ENCODE measurements at regions not wholly inside any gene's neighbourhood (a gene's known extent, or its start where the extent isn't known, plus 50 kb on each side); places are given as distances from the start of the nearest gene placed in this dataset.

DNA sequence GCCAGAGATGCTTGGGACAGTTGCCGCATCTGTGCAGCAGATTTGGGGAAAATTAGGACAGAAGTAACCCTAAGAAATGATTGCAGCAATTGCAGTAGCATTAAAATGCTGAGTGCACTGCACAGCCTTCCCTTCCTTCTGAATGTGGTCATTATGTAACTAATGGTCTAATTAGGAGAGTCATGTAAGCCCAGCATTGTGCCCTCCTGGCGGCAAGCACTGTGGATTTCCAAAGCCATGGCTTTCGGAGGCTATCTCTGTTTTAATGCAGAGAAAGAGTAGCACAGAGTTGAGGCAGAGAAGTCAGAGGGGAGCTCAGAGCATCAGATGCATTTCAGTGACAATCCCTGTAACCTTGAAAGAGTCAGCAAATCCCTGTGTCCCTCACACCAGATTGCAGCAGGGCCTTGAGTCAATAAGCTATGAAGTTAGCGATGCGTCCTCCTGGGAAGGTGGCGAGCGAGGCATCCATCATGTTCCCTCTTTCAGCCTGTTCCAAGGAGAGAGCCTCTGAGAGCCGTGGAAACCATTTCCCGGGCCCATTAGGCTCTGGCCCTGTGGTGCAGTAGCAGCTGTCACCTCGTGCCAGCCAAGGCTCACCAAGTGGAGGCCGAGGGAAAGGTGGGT is 307.2 kb downstream of the FBXO15 start:
- Mint-ChIP-seq H3K4me3 (ENCODE audit: unreplicated experiment) (no peak overlapping the region), H3K27ac (ENCODE audit: low read depth, unreplicated experiment) (no peak overlapping the region), H3K9me3 (ENCODE audit: unreplicated experiment) (no peaks in the 10 kb centered on the region), H3K27me3 (ENCODE audit: insufficient read depth, unreplicated experiment) (no peaks in the 10 kb centered on the region), H3K36me3 (ENCODE audit: insufficient read depth, unreplicated experiment) (no peaks in the 10 kb centered on the region), H3K4me1 (ENCODE audit: insufficient read depth, unreplicated experiment) (peaks cover 5% of the 10 kb centered on the region)
- ChIA-PET POLR2A (no interaction called here), CTCF (interaction anchor here (0.6 to 1.2 kb wide), 4 partner anchors 10 to 1022 kb away, joined by 3 to 4 read pairs (median 3); no protein-coding TSS in a partner anchor)
- TF ChIP-seq, protein P1, sequence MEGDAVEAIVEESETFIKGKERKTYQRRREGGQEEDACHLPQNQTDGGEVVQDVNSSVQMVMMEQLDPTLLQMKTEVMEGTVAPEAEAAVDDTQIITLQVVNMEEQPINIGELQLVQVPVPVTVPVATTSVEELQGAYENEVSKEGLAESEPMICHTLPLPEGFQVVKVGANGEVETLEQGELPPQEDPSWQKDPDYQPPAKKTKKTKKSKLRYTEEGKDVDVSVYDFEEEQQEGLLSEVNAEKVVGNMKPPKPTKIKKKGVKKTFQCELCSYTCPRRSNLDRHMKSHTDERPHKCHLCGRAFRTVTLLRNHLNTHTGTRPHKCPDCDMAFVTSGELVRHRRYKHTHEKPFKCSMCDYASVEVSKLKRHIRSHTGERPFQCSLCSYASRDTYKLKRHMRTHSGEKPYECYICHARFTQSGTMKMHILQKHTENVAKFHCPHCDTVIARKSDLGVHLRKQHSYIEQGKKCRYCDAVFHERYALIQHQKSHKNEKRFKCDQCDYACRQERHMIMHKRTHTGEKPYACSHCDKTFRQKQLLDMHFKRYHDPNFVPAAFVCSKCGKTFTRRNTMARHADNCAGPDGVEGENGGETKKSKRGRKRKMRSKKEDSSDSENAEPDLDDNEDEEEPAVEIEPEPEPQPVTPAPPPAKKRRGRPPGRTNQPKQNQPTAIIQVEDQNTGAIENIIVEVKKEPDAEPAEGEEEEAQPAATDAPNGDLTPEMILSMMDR (IDR thresholded peaks at IDR 0.05; ENCODE audit: unreplicated experiment): no peak
- DNase-seq (ENCODE audit: unreplicated experiment): no peak
- no TSS peak for BruUV-seq (replicated peaks)
- intact Hi-C loops (cut with micrococcal nuclease): loop anchor here (10.0 kb wide), 1 partner anchor 274 kb away; no protein-coding TSS in a partner anchor

DNA sequence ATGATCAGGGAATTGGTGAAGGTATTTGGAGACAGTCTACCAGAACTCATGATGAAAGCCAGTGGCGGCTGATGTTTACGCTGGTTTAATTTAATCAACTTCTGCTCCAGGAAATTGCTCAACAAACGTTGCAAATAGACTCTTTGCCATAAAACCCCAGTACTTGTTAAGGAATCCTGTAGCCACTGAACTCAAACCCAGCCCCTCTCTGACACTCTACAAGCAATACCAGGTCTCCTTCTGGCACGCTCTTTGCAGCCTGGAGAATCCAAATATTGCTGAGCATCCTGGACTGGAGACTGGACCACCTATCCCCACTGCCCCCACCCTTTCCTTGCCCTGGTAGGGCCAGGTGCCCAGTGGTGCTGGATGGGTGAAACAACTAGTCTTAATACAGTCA is 308.2 kb downstream of the FBXO15 start:
- peaks cover 5% of the 10 kb centered on the region for H3K4me1 Mint-ChIP-seq (ENCODE audit: insufficient read depth, unreplicated experiment)
- TF ChIP-seq, protein P1 (IDR thresholded peaks at IDR 0.05; ENCODE audit: unreplicated experiment): no peak
- H3K4me3 Mint-ChIP-seq (ENCODE audit: unreplicated experiment): no peak overlapping the region
- no peak overlapping the region for H3K27ac Mint-ChIP-seq (ENCODE audit: low read depth, unreplicated experiment)
- ChIA-PET CTCF (interaction anchor here (0.7 kb wide), 1 partner anchor 9 kb away, joined by 3 read pairs; no protein-coding TSS in a partner anchor), POLR2A (interaction anchor here (0.6 kb wide), 1 partner anchor 224 kb away, joined by 3 read pairs; no protein-coding TSS in a partner anchor)
- no TSS peak for BruUV-seq (replicated peaks)
- no peaks in the 10 kb centered on the region for H3K27me3 Mint-ChIP-seq (ENCODE audit: insufficient read depth, unreplicated experiment)
- intact Hi-C loops (cut with micrococcal nuclease): no loop called here
- H3K36me3 Mint-ChIP-seq (ENCODE audit: insufficient read depth, unreplicated experiment): no peaks in the 10 kb centered on the region
- DNase-seq (ENCODE audit: unreplicated experiment): no peak
- H3K9me3 Mint-ChIP-seq (ENCODE audit: unreplicated experiment): no peaks in the 10 kb centered on the region

DNA sequence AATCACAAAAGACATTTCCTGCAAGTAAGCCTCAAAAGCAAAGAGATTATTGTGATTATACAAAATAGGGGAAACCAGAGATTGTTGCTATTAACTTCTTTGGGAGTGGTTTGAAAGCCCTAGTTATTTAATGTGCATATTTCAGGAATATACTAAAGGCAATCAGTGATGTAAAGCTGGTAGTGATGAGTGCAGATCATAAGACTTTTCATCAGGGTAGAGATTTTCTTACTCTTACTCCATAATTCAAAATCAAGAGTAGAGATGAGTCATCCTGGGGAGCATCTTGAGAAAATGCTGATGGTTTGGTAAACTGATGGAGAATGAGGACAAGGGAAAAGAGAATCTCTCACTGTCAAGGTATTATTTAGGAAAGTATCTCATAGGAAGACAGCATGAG is 309.5 kb downstream of the FBXO15 start:
- DNase-seq (ENCODE audit: unreplicated experiment): no peak
- H3K9me3 Mint-ChIP-seq (ENCODE audit: unreplicated experiment): no peaks in the 10 kb centered on the region
- H3K4me3 Mint-ChIP-seq (ENCODE audit: unreplicated experiment): no peak overlapping the region
- ChIA-PET POLR2A (no interaction called here), CTCF (no interaction called here)
- peaks cover 5% of the 10 kb centered on the region for H3K4me1 Mint-ChIP-seq (ENCODE audit: insufficient read depth, unreplicated experiment)
- H3K27me3 Mint-ChIP-seq (ENCODE audit: insufficient read depth, unreplicated experiment): no peaks in the 10 kb centered on the region
- H3K36me3 Mint-ChIP-seq (ENCODE audit: insufficient read depth, unreplicated experiment): no peaks in the 10 kb centered on the region
- TF ChIP-seq, protein P1 (IDR thresholded peaks at IDR 0.05; ENCODE audit: unreplicated experiment): no peak
- H3K27ac Mint-ChIP-seq (ENCODE audit: low read depth, unreplicated experiment): no peak overlapping the region
- BruUV-seq (replicated peaks): no TSS peak
- intact Hi-C loops (cut with micrococcal nuclease): no loop called here

DNA sequence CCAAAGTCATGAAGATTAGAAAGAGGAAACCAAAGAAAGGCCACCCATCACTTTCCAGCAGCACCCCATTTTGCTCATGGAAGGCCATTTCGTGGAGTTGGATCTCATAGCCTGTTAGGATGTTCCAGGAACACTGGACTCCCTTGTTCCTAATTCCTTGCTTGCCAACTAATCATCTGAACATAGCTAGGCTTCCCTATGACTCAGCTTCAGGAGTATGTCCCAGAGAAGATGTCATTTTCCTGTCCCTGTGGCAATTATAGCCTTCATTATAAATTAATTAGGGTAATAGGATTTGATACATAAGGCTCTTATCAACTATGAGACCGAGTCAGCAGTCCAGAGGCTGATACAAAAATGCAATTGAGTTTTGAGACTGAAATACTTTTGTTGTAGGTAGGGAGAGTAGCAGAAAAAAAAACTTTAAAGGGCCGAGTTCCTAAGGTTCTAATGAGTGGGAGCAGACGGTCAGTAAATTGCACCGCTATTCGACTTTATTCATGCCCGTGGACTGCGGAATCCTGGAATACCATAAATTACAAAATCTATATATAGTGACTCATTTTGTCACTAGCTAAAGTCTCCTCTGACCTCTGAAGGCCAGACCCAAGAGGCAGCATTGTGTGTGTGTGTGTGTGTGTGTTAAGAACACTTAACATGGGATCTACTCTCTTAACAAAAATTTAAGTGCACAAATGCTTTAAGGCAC is 311.8 kb downstream of the FBXO15 start:
- intact Hi-C loops (cut with micrococcal nuclease): no loop called here
- ChIA-PET CTCF (interaction anchor here (0.5 to 0.8 kb wide), 2 partner anchors 13 to 265 kb away, joined by 3 read pairs; no protein-coding TSS in a partner anchor), POLR2A (no interaction called here)
- TF ChIP-seq, protein P1 (IDR thresholded peaks at IDR 0.05; ENCODE audit: unreplicated experiment): no peak
- no TSS peak for BruUV-seq (replicated peaks)
- DNase-seq (ENCODE audit: unreplicated experiment): no peak
- H3K4me3 Mint-ChIP-seq (ENCODE audit: unreplicated experiment): no peak overlapping the region
- H3K9me3 Mint-ChIP-seq (ENCODE audit: unreplicated experiment): no peaks in the 10 kb centered on the region
- H3K27ac Mint-ChIP-seq (ENCODE audit: low read depth, unreplicated experiment): no peak overlapping the region
- H3K27me3 Mint-ChIP-seq (ENCODE audit: insufficient read depth, unreplicated experiment): no peaks in the 10 kb centered on the region
- no peaks in the 10 kb centered on the region for H3K36me3 Mint-ChIP-seq (ENCODE audit: insufficient read depth, unreplicated experiment)
- no peaks in the 10 kb centered on the region for H3K4me1 Mint-ChIP-seq (ENCODE audit: insufficient read depth, unreplicated experiment)

All from MCF 10A (cell line).